ENCODE measurements at regions not wholly inside any gene's neighbourhood (a gene's known extent, or its start where the extent isn't known, plus 50 kb on each side); places are given as distances from the start of the nearest gene placed in this dataset.

DNA sequence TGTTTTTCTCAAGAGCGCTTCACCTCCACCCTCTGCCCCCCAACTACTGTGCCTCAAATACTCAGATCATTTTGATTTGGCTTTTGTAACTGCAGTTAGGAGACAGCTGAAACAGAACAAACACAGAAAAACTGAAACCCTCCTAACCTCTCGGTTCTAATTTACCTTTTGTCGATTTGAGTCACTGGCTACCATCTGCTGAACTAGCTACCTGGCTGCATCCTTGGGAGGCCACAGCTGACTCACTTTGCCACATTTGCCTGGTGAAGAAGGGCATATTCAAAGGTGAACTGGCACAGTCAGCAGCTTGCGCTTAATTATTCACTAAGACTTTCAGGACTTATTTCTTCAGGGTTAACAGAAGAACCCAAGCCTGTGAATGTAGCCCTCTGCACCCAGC, 117.7 kb downstream of the FOXB1 start:
- H3K4me3 ChIP-seq (replicated peaks; ENCODE audit: low read depth, low read length): no peak overlapping the region
- no peak for TF ChIP-seq CTCF (IDR thresholded peaks at IDR 0.05; ENCODE audit: low read length, missing control alignments)
- DNase-seq (ENCODE audit: low read depth): no peak

DNA sequence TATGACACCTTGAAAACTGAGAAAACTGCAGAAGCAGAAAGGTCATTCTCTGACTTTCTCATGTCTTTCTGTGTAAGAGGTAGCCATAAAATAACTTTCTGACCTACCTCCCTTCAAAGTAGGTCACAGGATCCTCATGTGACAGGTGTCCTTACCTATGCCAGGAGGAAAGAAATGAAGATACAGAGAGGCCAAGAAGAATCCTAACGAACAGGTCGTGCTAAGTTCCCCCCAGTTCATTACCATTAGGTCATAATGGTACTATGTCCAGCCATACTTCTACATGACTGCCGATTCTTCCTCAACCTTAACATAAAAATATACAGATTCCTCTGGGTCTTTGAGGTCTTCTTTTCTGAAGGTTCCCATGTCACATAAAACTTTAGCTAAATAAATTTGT, 118.6 kb downstream of the FOXB1 start:
- no peak for TF ChIP-seq CTCF (IDR thresholded peaks at IDR 0.05; ENCODE audit: low read length, missing control alignments)
- no peak for DNase-seq (ENCODE audit: low read depth)
- H3K4me3 ChIP-seq (replicated peaks; ENCODE audit: low read depth, low read length): no peak overlapping the region

- DNase-seq (ENCODE audit: low read depth): no peak
- H3K4me3 ChIP-seq (replicated peaks; ENCODE audit: low read depth, low read length): no peak overlapping the region
- no peak for TF ChIP-seq CTCF (IDR thresholded peaks at IDR 0.05; ENCODE audit: low read length, missing control alignments)
Measured at GRCh38 chr15:60124460-60125070, 120.5 kb downstream of the FOXB1 start.

GRCh38 chr15:60125334-60125733, 121.2 kb downstream of the FOXB1 start:
- H3K4me3 ChIP-seq (replicated peaks; ENCODE audit: low read depth, low read length): no peak overlapping the region
- no peak for DNase-seq (ENCODE audit: low read depth)
- no peak for TF ChIP-seq CTCF (IDR thresholded peaks at IDR 0.05; ENCODE audit: low read length, missing control alignments)

DNA sequence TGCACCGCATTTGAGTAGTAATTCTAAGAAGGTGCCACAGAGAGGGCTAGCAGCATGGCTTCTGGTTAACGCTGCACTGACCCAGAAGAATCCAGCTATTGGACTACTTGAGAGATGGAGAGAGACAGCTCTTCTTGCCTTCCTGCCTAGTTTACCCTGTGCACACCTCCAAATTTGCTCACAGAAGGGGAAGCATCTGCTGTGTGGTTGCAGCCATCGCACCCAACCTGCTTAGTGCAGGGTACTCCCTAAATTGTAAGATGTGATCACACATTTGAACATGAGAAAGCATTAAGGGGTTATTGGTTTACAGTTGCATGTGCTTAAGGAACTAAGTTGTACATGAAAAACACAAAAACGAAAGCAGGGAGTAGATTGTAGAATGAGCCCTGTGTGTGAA, 122.1 kb downstream of the FOXB1 start:
- no peak for DNase-seq (ENCODE audit: low read depth)
- TF ChIP-seq CTCF (IDR thresholded peaks at IDR 0.05; ENCODE audit: low read length, missing control alignments): no peak

DNA sequence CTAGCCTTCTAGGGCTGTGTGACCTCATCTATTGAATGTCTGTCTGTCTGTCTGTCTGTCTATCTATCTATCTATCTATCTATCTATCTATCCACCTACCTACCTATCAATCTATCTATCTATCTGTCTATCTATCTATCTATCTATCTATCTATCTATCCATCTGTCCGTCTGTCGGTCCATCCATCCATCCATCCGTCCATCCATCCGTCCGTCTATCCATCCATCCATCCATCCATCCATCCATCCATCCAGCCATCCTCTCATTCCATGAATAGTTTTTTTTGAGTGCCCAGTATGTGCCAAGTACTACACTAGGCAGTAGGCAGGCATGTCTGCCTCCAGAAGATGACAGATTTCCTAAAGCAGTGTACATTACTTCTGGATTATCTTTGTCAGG, 122.5 kb downstream of the FOXB1 start:
- no peak for TF ChIP-seq CTCF (IDR thresholded peaks at IDR 0.05; ENCODE audit: low read length, missing control alignments)
- no peak for DNase-seq (ENCODE audit: low read depth)
- H3K4me3 ChIP-seq (replicated peaks; ENCODE audit: low read depth, low read length): no peak overlapping the region

More for the DNA sequence above, 122.1 kb downstream of the FOXB1 start:
- H3K4me3 ChIP-seq (replicated peaks; ENCODE audit: low read depth, low read length): no peak overlapping the region

DNA sequence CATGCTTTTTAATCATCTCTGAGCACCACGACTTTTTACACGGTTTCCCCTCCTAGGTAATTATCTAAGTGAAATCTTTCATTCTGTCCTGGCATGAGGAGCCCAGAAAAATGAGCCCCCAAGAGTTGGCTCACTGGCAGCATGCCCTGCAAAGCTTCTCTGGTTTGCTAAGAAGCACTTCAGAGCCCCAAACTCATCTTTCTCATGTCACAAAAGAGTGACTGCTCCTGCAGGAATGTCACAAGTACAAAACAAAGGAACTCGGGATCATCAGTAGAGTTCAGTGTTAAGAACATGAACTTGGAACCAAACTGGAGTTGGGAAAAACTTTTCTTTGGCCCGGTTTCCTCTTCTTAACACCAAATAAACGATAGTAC, 123.9 kb downstream of the FOXB1 start:
- peak; percentile 42 for DNase-seq (ENCODE audit: low read depth)
- peak overlapping the region; percentile 74 for H3K4me3 ChIP-seq (replicated peaks; ENCODE audit: low read depth, low read length)
- TF ChIP-seq CTCF (IDR thresholded peaks at IDR 0.05; ENCODE audit: low read length, missing control alignments): no peak

Data from fibroblast of pulmonary artery (primary cell).